ENCODE measurements at regions not wholly inside any gene's neighbourhood (a gene's known extent, or its start where the extent isn't known, plus 50 kb on each side); places are given as distances from the start of the nearest gene placed in this dataset.

- no peaks in the 10 kb centered on the region for H3K36me3 ChIP-seq (ENCODE audit: control insufficient read depth, insufficient read depth, low read length)
- DNase-seq (ENCODE audit: low read depth in 2 of 2): no peak
- no peak for TF ChIP-seq EZH2 (IDR thresholded peaks at IDR 0.05; ENCODE audit: low read length, missing control alignments)
- no peak for TF ChIP-seq CTCF (conservative IDR thresholded peaks at IDR 0.05 in 1 of 2, IDR thresholded peaks at IDR 0.05 in 1 of 2; ENCODE audit: low read depth in 1 of 2, low read length in 2 of 2)
- no peaks in the 10 kb centered on the region for H3K4me1 ChIP-seq (ENCODE audit: control insufficient read depth, extremely low read depth, insufficient read depth, low read length)
- H3K9me3 ChIP-seq (ENCODE audit: control insufficient read depth, insufficient read depth, low read depth, low read length): no peaks in the 10 kb centered on the region
- H3K4me2 ChIP-seq (ENCODE audit: extremely low read depth, insufficient read depth, low read length): peak overlapping the region; percentile 8
- no peak overlapping the region for H2AFZ ChIP-seq (ENCODE audit: low read length)
- H3K27me3 ChIP-seq (ENCODE audit: control insufficient read depth, insufficient read depth, low read length): no peaks in the 10 kb centered on the region
- H4K20me1 ChIP-seq (ENCODE audit: control insufficient read depth, extremely low read depth, insufficient read depth, low read length): no peaks in the 10 kb centered on the region
- no peak overlapping the region for H3K9ac ChIP-seq (ENCODE audit: insufficient read depth, low read length)
- H3K27ac ChIP-seq (ENCODE audit: insufficient read depth, low read length): no peak overlapping the region
- no peaks in the 10 kb centered on the region for H3K79me2 ChIP-seq (ENCODE audit: control insufficient read depth, insufficient read depth, low read length)
- no peak overlapping the region for H3K4me3 ChIP-seq (replicated peaks in 1 of 4; ENCODE audit: control extremely low read depth in 1 of 4, insufficient read depth in 1 of 4, low read depth in 3 of 4, low read length in 4 of 4)
Measured at GRCh38 chr11:92834296-92835020, 135.0 kb upstream of the MTNR1B start.

GRCh38 chr11:92837595-92837994 lies 131.9 kb upstream of the MTNR1B start:
- no peaks in the 10 kb centered on the region for H3K4me1 ChIP-seq (ENCODE audit: control insufficient read depth, extremely low read depth, insufficient read depth, low read length)
- no peak overlapping the region for H3K9ac ChIP-seq (ENCODE audit: insufficient read depth, low read length)
- H4K20me1 ChIP-seq (ENCODE audit: control insufficient read depth, extremely low read depth, insufficient read depth, low read length): no peaks in the 10 kb centered on the region
- no peak overlapping the region for H3K4me3 ChIP-seq (replicated peaks in 1 of 4; ENCODE audit: control extremely low read depth in 1 of 4, insufficient read depth in 1 of 4, low read depth in 3 of 4, low read length in 4 of 4)
- DNase-seq (ENCODE audit: low read depth in 2 of 2): no peak
- H2AFZ ChIP-seq (ENCODE audit: low read length): no peak overlapping the region
- H3K36me3 ChIP-seq (ENCODE audit: control insufficient read depth, insufficient read depth, low read length): no peaks in the 10 kb centered on the region
- H3K79me2 ChIP-seq (ENCODE audit: control insufficient read depth, insufficient read depth, low read length): no peaks in the 10 kb centered on the region
- no peaks in the 10 kb centered on the region for H3K9me3 ChIP-seq (ENCODE audit: control insufficient read depth, insufficient read depth, low read depth, low read length)
- no peak overlapping the region for H3K4me2 ChIP-seq (ENCODE audit: extremely low read depth, insufficient read depth, low read length)
- no peaks in the 10 kb centered on the region for H3K27me3 ChIP-seq (ENCODE audit: control insufficient read depth, insufficient read depth, low read length)
- H3K27ac ChIP-seq (ENCODE audit: insufficient read depth, low read length): no peak overlapping the region
- TF ChIP-seq CTCF (conservative IDR thresholded peaks at IDR 0.05 in 1 of 2, IDR thresholded peaks at IDR 0.05 in 1 of 2; ENCODE audit: low read depth in 1 of 2, low read length in 2 of 2) (no peak), EZH2 (IDR thresholded peaks at IDR 0.05; ENCODE audit: low read length, missing control alignments) (no peak)

GRCh38 chr11:92838759-92839310 lies 130.6 kb upstream of the MTNR1B start:
- DNase-seq (ENCODE audit: low read depth in 2 of 2): peak; percentile 27 to 38
- H3K4me3 ChIP-seq (replicated peaks in 1 of 4; ENCODE audit: control extremely low read depth in 1 of 4, insufficient read depth in 1 of 4, low read depth in 3 of 4, low read length in 4 of 4): no peak overlapping the region
- H3K9me3 ChIP-seq (ENCODE audit: control insufficient read depth, insufficient read depth, low read depth, low read length): no peaks in the 10 kb centered on the region
- no peaks in the 10 kb centered on the region for H3K36me3 ChIP-seq (ENCODE audit: control insufficient read depth, insufficient read depth, low read length)
- H3K4me1 ChIP-seq (ENCODE audit: control insufficient read depth, extremely low read depth, insufficient read depth, low read length): no peaks in the 10 kb centered on the region
- no peak overlapping the region for H3K9ac ChIP-seq (ENCODE audit: insufficient read depth, low read length)
- H2AFZ ChIP-seq (ENCODE audit: low read length): no peak overlapping the region
- TF ChIP-seq EZH2 (IDR thresholded peaks at IDR 0.05; ENCODE audit: low read length, missing control alignments): no peak
- TF ChIP-seq CTCF (conservative IDR thresholded peaks at IDR 0.05 in 1 of 2, IDR thresholded peaks at IDR 0.05 in 1 of 2; ENCODE audit: low read depth in 1 of 2, low read length in 2 of 2): no peak
- no peak overlapping the region for H3K27ac ChIP-seq (ENCODE audit: insufficient read depth, low read length)
- no peaks in the 10 kb centered on the region for H3K79me2 ChIP-seq (ENCODE audit: control insufficient read depth, insufficient read depth, low read length)
- no peaks in the 10 kb centered on the region for H3K27me3 ChIP-seq (ENCODE audit: control insufficient read depth, insufficient read depth, low read length)
- no peaks in the 10 kb centered on the region for H4K20me1 ChIP-seq (ENCODE audit: control insufficient read depth, extremely low read depth, insufficient read depth, low read length)
- H3K4me2 ChIP-seq (ENCODE audit: extremely low read depth, insufficient read depth, low read length): no peak overlapping the region
